ENCODE measurements at regions not wholly inside any gene's neighbourhood (a gene's known extent, or its start where the extent isn't known, plus 50 kb on each side); places are given as distances from the start of the nearest gene placed in this dataset.

- TF ChIP-seq CTCF (IDR thresholded peaks at IDR 0.05): no peak
- H3K4me1 Mint-ChIP-seq: no peaks in the 10 kb centered on the region
- no peaks in the 10 kb centered on the region for H3K36me3 Mint-ChIP-seq (ENCODE audit: low read depth)
- ChIA-PET POLR2A (no interaction called here), CTCF (no interaction called here)
- H3K9me3 Mint-ChIP-seq: no peaks in the 10 kb centered on the region
- no peak for DNase-seq
- H3K27me3 Mint-ChIP-seq: no peaks in the 10 kb centered on the region
- ATAC-seq (ENCODE audit: low read depth): no peak
- H3K4me3 Mint-ChIP-seq: no peak overlapping the region
- H3K27ac Mint-ChIP-seq: no peak overlapping the region
- intact Hi-C loops (cut with micrococcal nuclease): no loop called here
These were observed 120.5 kb upstream of the NGF start for GRCh38 chr1:115458426-115459114.

- ATAC-seq (ENCODE audit: low read depth) (no peak), DNase-seq (no peak)
- H3K27me3 Mint-ChIP-seq: no peaks in the 10 kb centered on the region
- H3K9me3 Mint-ChIP-seq: no peaks in the 10 kb centered on the region
- intact Hi-C loops (cut with micrococcal nuclease): no loop called here
- H3K4me3 Mint-ChIP-seq: no peak overlapping the region
- H3K4me1 Mint-ChIP-seq: no peaks in the 10 kb centered on the region
- ChIA-PET POLR2A (no interaction called here), CTCF (no interaction called here)
- TF ChIP-seq CTCF (IDR thresholded peaks at IDR 0.05): no peak
- no peak overlapping the region for H3K27ac Mint-ChIP-seq
- H3K36me3 Mint-ChIP-seq (ENCODE audit: low read depth): no peaks in the 10 kb centered on the region
These were observed 119.2 kb upstream of the NGF start for GRCh38 chr1:115457289-115457688.

GRCh38 chr1:115456441-115456961, 118.5 kb upstream of the NGF start:
- no peak for DNase-seq
- Mint-ChIP-seq H3K27me3 (no peaks in the 10 kb centered on the region), H3K4me3 (no peak overlapping the region), H3K9me3 (no peaks in the 10 kb centered on the region), H3K4me1 (no peaks in the 10 kb centered on the region), H3K36me3 (ENCODE audit: low read depth) (no peaks in the 10 kb centered on the region), H3K27ac (no peak overlapping the region)
- no peak for TF ChIP-seq CTCF (IDR thresholded peaks at IDR 0.05)
- POLR2A ChIA-PET: no interaction called here
- intact Hi-C loops (cut with micrococcal nuclease): no loop called here
- CTCF ChIA-PET: no interaction called here
- no peak for ATAC-seq (ENCODE audit: low read depth)

GRCh38 chr1:115454837-115455511, 116.9 kb upstream of the NGF start:
- Mint-ChIP-seq H3K4me1 (no peaks in the 10 kb centered on the region), H3K4me3 (no peak overlapping the region), H3K36me3 (ENCODE audit: low read depth) (no peaks in the 10 kb centered on the region), H3K9me3 (no peaks in the 10 kb centered on the region), H3K27ac (no peak overlapping the region), H3K27me3 (peaks cover 2% of the 10 kb centered on the region)
- POLR2A ChIA-PET: no interaction called here
- ATAC-seq (ENCODE audit: low read depth) (no peak), DNase-seq (no peak)
- CTCF ChIA-PET: no interaction called here
- intact Hi-C loops (cut with micrococcal nuclease): no loop called here
- no peak for TF ChIP-seq CTCF (IDR thresholded peaks at IDR 0.05)

GRCh38 chr1:115453666-115454065, 115.6 kb upstream of the NGF start:
- no peak for DNase-seq
- no peaks in the 10 kb centered on the region for H3K9me3 Mint-ChIP-seq
- ChIA-PET POLR2A (no interaction called here), CTCF (no interaction called here)
- intact Hi-C loops (cut with micrococcal nuclease): no loop called here
- no peak for TF ChIP-seq CTCF (IDR thresholded peaks at IDR 0.05)
- H3K4me3 Mint-ChIP-seq: no peak overlapping the region
- no peak for ATAC-seq (ENCODE audit: low read depth)
- H3K27me3 Mint-ChIP-seq: peaks cover 2% of the 10 kb centered on the region
- no peaks in the 10 kb centered on the region for H3K4me1 Mint-ChIP-seq
- no peak overlapping the region for H3K27ac Mint-ChIP-seq
- no peaks in the 10 kb centered on the region for H3K36me3 Mint-ChIP-seq (ENCODE audit: low read depth)
